Esophagus (tissue), 2 donors: ENCODE measurements at regions not wholly inside any gene's neighbourhood (a gene's known extent, or its start where the extent isn't known, plus 50 kb on each side); places are given as distances from the start of the nearest gene placed in this dataset.

Experiments used
- H3K27ac ChIP-seq, 2 donors: one replicate each; pipeline ENCODE4 v1.5.1; 2013; ENCODE audit warnings: low read depth in 2 of 2, mild to moderate bottlenecking in 2 of 2, inconsistent platforms in 1 of 2, low read length in 1 of 2, moderate library complexity in 1 of 2
- H3K27me3 ChIP-seq, 2 donors: one replicate each; pipeline ENCODE4 v1.6.1; 2013; ENCODE audit warnings: low read length in 2 of 2, control low read depth in 1 of 2, mild to moderate bottlenecking in 1 of 2; ENCODE audit not compliant: insufficient read depth in 2 of 2, control insufficient read depth in 1 of 2
- H3K36me3 ChIP-seq, 2 donors: one replicate each; pipeline ENCODE4 v1.6.1; 2013; ENCODE audit warnings: low read length in 1 of 2; ENCODE audit not compliant: control insufficient read depth in 2 of 2, insufficient read depth in 2 of 2
- H3K4me1 ChIP-seq, 2 donors: one replicate each; pipeline ENCODE4 v1.6.1; 2013; ENCODE audit warnings: low read length in 1 of 2; ENCODE audit not compliant: control insufficient read depth in 2 of 2, insufficient read depth in 2 of 2
- H3K4me3 ChIP-seq, 2 donors: one replicate each; pipeline ENCODE4 v1.5.1; 2013; ENCODE audit warnings: low read length in 2 of 2, mild to moderate bottlenecking in 2 of 2, low read depth in 1 of 2, moderate library complexity in 1 of 2
- H3K9me3 ChIP-seq, 2 donors: one replicate each; pipeline ENCODE4 v1.6.1; 2013; ENCODE audit warnings: mild to moderate bottlenecking in 2 of 2, low read depth in 1 of 2, low read length in 1 of 2, moderate library complexity in 1 of 2; ENCODE audit not compliant: control insufficient read depth in 2 of 2, insufficient read depth in 1 of 2
- WGBS, 2 donors: extraction: QIAGEN DNeasy Blood & Tissue Kit; methylation state at CpG; one replicate each; pipeline ENCODE4 v1.1.7; 2013; 5-methylcytosine and 5-hydroxymethylcytosine counted together
- donor health status: healthy with polysubstance abuse.
- donor health status: Bipolar disorder and iron deficiency.

- no peaks in the 10 kb centered on the region for H3K36me3 ChIP-seq
- WGBS, 2 donors: 14 to 15% methylated on average over 5 of the region's 5 CpGs
- no peak overlapping the region for H3K27ac ChIP-seq
- H3K27me3 ChIP-seq: no peaks in the 10 kb centered on the region
- H3K4me1 ChIP-seq: no peaks in the 10 kb centered on the region
- H3K4me3 ChIP-seq: no peak overlapping the region
- no peaks in the 10 kb centered on the region for H3K9me3 ChIP-seq
These were observed 64.8 kb upstream of the STOX2 start for GRCh38 chr4:183840311-183840710.

DNA sequence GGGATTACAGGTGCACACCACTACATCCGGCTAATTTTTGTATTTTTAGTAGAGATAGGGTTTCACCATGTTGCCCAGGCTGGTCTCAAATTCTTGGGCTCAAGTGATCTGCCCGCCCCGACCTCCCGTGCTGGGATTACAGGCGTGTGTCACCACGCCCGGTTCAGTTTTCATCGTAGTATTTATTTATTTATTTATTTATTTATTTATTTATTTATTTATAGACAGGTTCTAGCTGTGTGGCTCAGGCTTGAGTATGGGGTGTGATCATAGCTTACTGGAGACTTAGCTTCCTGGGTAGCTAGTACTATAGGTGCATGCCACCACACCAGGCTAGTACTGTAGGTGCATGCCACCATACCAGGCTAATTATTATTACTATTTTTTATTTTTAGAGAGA is 64.1 kb upstream of the STOX2 start:
- Histone ChIP-seq H3K27ac (no peak overlapping the region), H3K4me1 (no peaks in the 10 kb centered on the region), H3K27me3 (no peaks in the 10 kb centered on the region), H3K9me3 (no peaks in the 10 kb centered on the region), H3K4me3 (no peak overlapping the region), H3K36me3 (no peaks in the 10 kb centered on the region)
- WGBS, 2 donors: 88% methylated on average over 8 of the region's 8 CpGs

GRCh38 chr4:183842129-183842528 is 63.0 kb upstream of the STOX2 start:
- Histone ChIP-seq H3K27me3 (no peaks in the 10 kb centered on the region), H3K9me3 (peaks cover 0 to 2% of the 10 kb centered on the region in 2 donors), H3K4me1 (no peaks in the 10 kb centered on the region), H3K36me3 (no peaks in the 10 kb centered on the region), H3K4me3 (no peak overlapping the region), H3K27ac (no peak overlapping the region)
- 67 to 88% methylated on average over 3 of the region's 3 CpGs for WGBS, 2 donors

GRCh38 chr4:183843248-183843671 is 61.8 kb upstream of the STOX2 start:
- Histone ChIP-seq H3K36me3 (no peaks in the 10 kb centered on the region), H3K27me3 (no peaks in the 10 kb centered on the region), H3K9me3 (peaks cover 0 to 2% of the 10 kb centered on the region in 2 donors), H3K27ac (no peak overlapping the region), H3K4me1 (no peaks in the 10 kb centered on the region), H3K4me3 (no peak overlapping the region)
- 70 to 72% methylated on average over 7 of the region's 7 CpGs for whole genome bisulfite sequencing, 2 donors

DNA sequence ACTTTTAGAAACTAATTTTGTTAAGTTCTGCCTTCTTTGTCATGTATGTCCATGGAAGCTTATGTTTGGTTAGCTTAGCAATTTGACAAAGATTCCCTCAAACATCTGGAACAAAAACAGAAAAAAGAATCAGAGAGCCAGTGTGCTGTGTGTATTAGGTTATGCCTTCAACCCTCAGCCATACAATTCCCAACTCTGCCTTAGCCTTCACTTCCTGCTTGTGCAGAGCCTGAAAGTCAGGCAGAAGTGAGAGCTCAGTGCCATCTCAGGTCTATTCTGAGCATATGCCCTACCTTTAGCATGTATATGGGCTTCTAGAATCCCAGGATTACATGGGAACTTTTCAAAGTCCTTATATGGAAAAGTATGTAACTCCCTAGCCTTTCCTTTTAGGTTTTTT is 58.2 kb upstream of the STOX2 start:
- Histone ChIP-seq H3K4me3 (no peak overlapping the region), H3K4me1 (no peaks in the 10 kb centered on the region), H3K36me3 (no peaks in the 10 kb centered on the region), H3K27me3 (no peaks in the 10 kb centered on the region), H3K27ac (no peak overlapping the region), H3K9me3 (peaks cover 0 to 2% of the 10 kb centered on the region in 2 donors)

DNA sequence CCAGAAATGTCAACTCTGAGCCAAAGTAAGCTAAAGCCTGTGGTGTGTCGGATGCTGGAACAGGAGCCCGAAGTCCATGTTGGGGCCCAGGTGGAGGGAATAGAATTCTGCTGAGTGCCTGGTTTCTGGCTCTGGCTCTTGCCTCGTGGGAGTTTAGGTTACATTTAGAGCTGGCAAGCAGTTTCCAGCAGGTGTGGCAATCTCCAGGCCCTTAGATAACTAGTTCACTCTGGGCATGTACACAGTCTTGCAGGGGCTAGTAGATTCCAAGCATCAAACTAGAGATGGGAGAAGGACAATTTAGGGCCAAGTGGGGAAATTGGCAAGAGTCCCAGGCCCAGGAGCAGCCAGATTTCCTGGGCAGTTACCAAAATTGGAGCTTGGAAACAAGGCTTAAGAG is 56.3 kb upstream of the STOX2 start:
- 22 to 24% methylated on average over 3 of the region's 3 CpGs for WGBS, 2 donors
- H3K27me3 ChIP-seq: no peaks in the 10 kb centered on the region
- no peaks in the 10 kb centered on the region for H3K4me1 ChIP-seq
- peaks cover 0 to 2% of the 10 kb centered on the region in 2 donors for H3K9me3 ChIP-seq
- H3K4me3 ChIP-seq: no peak overlapping the region
- peak overlapping the region in 1 of 2 donors; percentile 13 for H3K27ac ChIP-seq
- no peaks in the 10 kb centered on the region for H3K36me3 ChIP-seq

GRCh38 chr4:183852910-183853547 is 52.1 kb upstream of the STOX2 start:
- Histone ChIP-seq H3K4me1 (peaks cover 0 to 4% of the 10 kb centered on the region in 2 donors), H3K27ac (peak overlapping the region in 1 of 2 donors; percentile 16), H3K9me3 (no peaks in the 10 kb centered on the region), H3K4me3 (peak overlapping the region in 1 of 2 donors; percentile 10), H3K27me3 (no peaks in the 10 kb centered on the region), H3K36me3 (no peaks in the 10 kb centered on the region)
- whole genome bisulfite sequencing, 2 donors: 62 to 66% methylated on average over 10 of the region's 10 CpGs

DNA sequence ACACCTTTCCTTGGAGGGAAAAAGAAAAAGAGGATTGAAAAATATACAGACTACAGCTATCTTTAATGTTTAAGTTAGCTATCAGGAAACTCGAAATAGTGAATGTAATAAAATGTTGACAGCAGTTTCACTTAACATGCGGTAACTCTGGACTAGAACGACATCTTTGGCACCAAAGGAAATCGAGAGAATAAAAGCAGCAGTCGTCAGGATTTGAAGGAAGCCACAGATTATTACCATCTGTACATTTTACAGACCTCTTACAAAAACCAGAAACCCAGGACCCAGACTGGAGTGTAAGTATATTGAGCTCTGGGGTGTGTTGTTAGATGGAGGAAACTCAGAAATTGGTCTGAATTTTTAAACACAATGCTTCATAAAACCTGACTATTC is 51.6 kb upstream of the STOX2 start:
- 35 to 39% methylated on average over 5 of the region's 5 CpGs for WGBS, 2 donors
- peaks cover 0 to 4% of the 10 kb centered on the region in 2 donors for H3K4me1 ChIP-seq
- H3K27ac ChIP-seq: peak overlapping the region in 1 of 2 donors; percentile 16
- no peaks in the 10 kb centered on the region for H3K9me3 ChIP-seq
- H3K36me3 ChIP-seq: no peaks in the 10 kb centered on the region
- peak overlapping the region in 1 of 2 donors; percentile 10 for H3K4me3 ChIP-seq
- H3K27me3 ChIP-seq: no peaks in the 10 kb centered on the region
